H1 (cell line): ENCODE measurements at regions not wholly inside any gene's neighbourhood (a gene's known extent, or its start where the extent isn't known, plus 50 kb on each side); places are given as distances from the start of the nearest gene placed in this dataset.

ENCODE experiments used
- CTCF ChIA-PET: fragments of 300-600 bp; sonication (Branson Sonifier 250); formaldehyde crosslinking; loops from one replicate; lab custom pipeline; 2021; ENCODE audit not compliant: partially characterized antibody; lab: Charles Lee
- POLR2A ChIA-PET: fragments of 300-600 bp; sonication (Branson Sonifier 250); formaldehyde crosslinking; loops from one replicate; lab custom pipeline; 2021; ENCODE audit warnings: inconsistent platforms; ENCODE audit not compliant: partially characterized antibody; lab: Charles Lee
- DNase-seq, 2 experiments: peaks; one replicate each; pipeline versions ENCODE4 v3.0.0 to v3.0.0-alpha.2; 2010 to 2022; ENCODE audit warnings: low spot score in 2 of 2, low read depth in 1 of 2, mixed read lengths in 1 of 2
- FAIRE-seq: peaks from 2 replicates; lab custom pipeline; 2011; peaks lifted over from hg19 to GRCh38; lab: Jason Lieb, UNC
- H2AFZ ChIP-seq: 2 replicates; pipeline ENCODE4 v1.8.1; 2012; ENCODE audit warnings: low read length, inconsistent platforms
- H2AK5ac ChIP-seq: 2 replicates; pipeline ENCODE4 v1.6.1; 2013; ENCODE audit warnings: low read depth, low read length
- H2BK120ac ChIP-seq: replicated peaks from 2 replicates; pipeline ENCODE3; 2013; ENCODE audit warnings: low read depth, low read length, inconsistent platforms
- H2BK12ac ChIP-seq: 2 replicates; pipeline ENCODE4 v1.6.1; 2013; ENCODE audit warnings: low read depth, low read length
- H2BK15ac ChIP-seq: 2 replicates; pipeline ENCODE4 v1.6.1; 2013; ENCODE audit warnings: low read length
- H2BK20ac ChIP-seq: 2 replicates; pipeline ENCODE4 v1.6.1; 2013; ENCODE audit warnings: low read length
- H2BK5ac ChIP-seq: 2 replicates; pipeline ENCODE4 v1.6.1; 2013; ENCODE audit warnings: low read depth, low read length
- H3K14ac ChIP-seq: 2 replicates; pipeline ENCODE4 v1.6.1; 2013; ENCODE audit warnings: inconsistent platforms; ENCODE audit not compliant: insufficient read length
- H3K18ac ChIP-seq: 2 replicates; pipeline ENCODE4 v1.6.1; 2013; ENCODE audit warnings: low read length; ENCODE audit errors: extremely low read depth
- H3K23ac ChIP-seq: 2 replicates; pipeline ENCODE4 v1.6.1; 2013; ENCODE audit warnings: inconsistent platforms; ENCODE audit not compliant: insufficient read length
- H3K23me2 ChIP-seq: 2 replicates; pipeline ENCODE4 v1.6.1; 2013; ENCODE audit warnings: low read depth, low read length
- H3K27ac ChIP-seq: 2 replicates; pipeline ENCODE4 v1.6.1; 2011; ENCODE audit warnings: low read depth, low read length, inconsistent platforms
- H3K27me3 ChIP-seq, 4 experiments: replicated peaks in 1 of 4; 1 replicate in 1 of 4; 2 replicates in 3 of 4; pipeline versions ENCODE4 v1.6.1 to v1.8.1; 2011 to 2013; ENCODE audit warnings: low read length in 3 of 4, mild to moderate bottlenecking in 3 of 4, inconsistent platforms in 2 of 4, mixed read lengths in 2 of 4, moderate library complexity in 1 of 4; ENCODE audit not compliant: control insufficient read depth in 3 of 4, insufficient read depth in 3 of 4; ENCODE audit errors: extremely low read depth in 1 of 4
- H3K36me3 ChIP-seq, 4 experiments: 2 replicates each; pipeline versions ENCODE4 v1.6.1 to v1.8.1; 2011 to 2013; ENCODE audit warnings: mild to moderate bottlenecking in 4 of 4, low read length in 3 of 4, moderate library complexity in 2 of 4, control low read depth in 1 of 4, inconsistent platforms in 1 of 4; ENCODE audit not compliant: insufficient read depth in 4 of 4, control insufficient read depth in 2 of 4
- H3K4ac ChIP-seq: replicated peaks from 2 replicates; pipeline ENCODE3; 2013; ENCODE audit warnings: low read length, low read depth, mixed read lengths, inconsistent platforms; ENCODE audit not compliant: insufficient read length
- H3K4me1 ChIP-seq, 4 experiments: replicated peaks in 1 of 4; 1 replicate in 1 of 4; 2 replicates in 3 of 4; pipeline versions ENCODE4 v1.6.1 to v1.8.1; 2011 to 2013; ENCODE audit warnings: low read length in 3 of 4, inconsistent platforms in 2 of 4, mixed read lengths in 1 of 4; ENCODE audit not compliant: insufficient read depth in 4 of 4, control insufficient read depth in 3 of 4
- H3K4me2 ChIP-seq, 2 experiments: 2 replicates each; pipeline versions ENCODE4 v1.6.1 to v1.8.1; 2011 to 2013; ENCODE audit warnings: low read depth in 2 of 2, low read length in 2 of 2, control low read depth in 1 of 2, inconsistent platforms in 1 of 2, mild to moderate bottlenecking in 1 of 2; ENCODE audit not compliant: insufficient read depth in 1 of 2
- H3K4me3 ChIP-seq, 4 experiments: fragments of 200-600, 300-600 bp in 1 of 4; sonication (generic), shearing (Covaris generic), sonication (Bioruptor Twin) in 1 of 4; 2 replicates each; pipeline versions ENCODE4 v1.5.1 to v1.8.1; 2011 to 2016; ENCODE audit warnings: low read length in 4 of 4, low read depth in 3 of 4, control low read depth in 2 of 4, inconsistent platforms in 2 of 4, mild to moderate bottlenecking in 2 of 4, mixed read lengths in 1 of 4, moderate library complexity in 1 of 4; ENCODE audit not compliant: insufficient read depth in 2 of 4; ENCODE audit errors: extremely low read depth in 1 of 4
- H3K56ac ChIP-seq: replicated peaks from 2 replicates; pipeline ENCODE3; 2013; ENCODE audit warnings: low read depth, mild to moderate bottlenecking, mixed read lengths, low read length, inconsistent platforms; ENCODE audit not compliant: insufficient read length
- H3K79me1 ChIP-seq: 2 replicates; pipeline ENCODE4 v1.6.1; 2013; ENCODE audit warnings: low read depth, low read length, control low read depth
- H3K79me2 ChIP-seq, 2 experiments: 2 replicates each; pipeline versions ENCODE4 v1.6.1 to v1.8.1; 2012 to 2013; ENCODE audit warnings: low read length in 2 of 2, mild to moderate bottlenecking in 2 of 2, inconsistent platforms in 1 of 2; ENCODE audit not compliant: insufficient read depth in 2 of 2, control insufficient read depth in 1 of 2
- H3K9ac ChIP-seq, 4 experiments: replicated peaks in 1 of 4; 1 replicate in 1 of 4; 2 replicates in 3 of 4; pipeline versions ENCODE4 v1.6.1 to v1.8.1; 2011 to 2013; ENCODE audit warnings: low read depth in 3 of 4, low read length in 3 of 4, control low read depth in 2 of 4, mild to moderate bottlenecking in 2 of 4, moderate library complexity in 2 of 4, inconsistent platforms in 1 of 4; ENCODE audit errors: extremely low read depth in 1 of 4
- H3K9me3 ChIP-seq, 2 experiments: 2 replicates each; pipeline versions ENCODE4 v1.6.1 to v1.8.1; 2012 to 2013; ENCODE audit warnings: mild to moderate bottlenecking in 2 of 2, moderate library complexity in 2 of 2, control low read depth in 1 of 2, inconsistent platforms in 1 of 2, low read depth in 1 of 2, low read length in 1 of 2, mixed read lengths in 1 of 2; ENCODE audit not compliant: insufficient read depth in 2 of 2
- H4K20me1 ChIP-seq, 2 experiments: replicated peaks in 1 of 2; 2 replicates each; pipeline versions ENCODE3 to v1.8.1; 2011 to 2013; ENCODE audit warnings: inconsistent platforms in 2 of 2, low read length in 2 of 2, mild to moderate bottlenecking in 1 of 2; ENCODE audit not compliant: insufficient read depth in 2 of 2, control insufficient read depth in 1 of 2
- H4K5ac ChIP-seq: 2 replicates; pipeline ENCODE4 v1.6.1; 2013; ENCODE audit warnings: low read length, low read depth, mixed read lengths, inconsistent platforms; ENCODE audit not compliant: insufficient read length
- H4K8ac ChIP-seq: 2 replicates; pipeline ENCODE4 v1.8.0; 2013; ENCODE audit warnings: mild to moderate bottlenecking, moderate library complexity, low read length, inconsistent platforms; ENCODE audit not compliant: insufficient read depth; ENCODE audit errors: extremely low read depth
- H4K91ac ChIP-seq: replicated peaks from 2 replicates; pipeline ENCODE3; 2013; ENCODE audit warnings: low read length, mixed read lengths, inconsistent platforms; ENCODE audit not compliant: insufficient read length
- CBX5 ChIP-seq: fragments of 300-800, 300-1000 bp; sonication (generic); IDR thresholded peaks from 2 replicates; pipeline ENCODE4 v1.7.1; 2016; ENCODE audit warnings: antibody characterized with exemption, low read length, low read depth
- CBX8 ChIP-seq: fragments of 300-800, 300-1000 bp; sonication (generic); IDR thresholded peaks from 2 replicates; pipeline ENCODE4 v1.7.1; 2016; ENCODE audit warnings: low read depth, low read length, borderline replicate concordance
- GABPA ChIP-seq: IDR thresholded peaks from 2 replicates; pipeline ENCODE4 v1.6.1; 2011; ENCODE audit warnings: mild to moderate bottlenecking, low read length, moderate library complexity, borderline replicate concordance; ENCODE audit not compliant: insufficient read depth
- RNF2 ChIP-seq: fragments of 200-900, 300-1000 bp; sonication (generic); IDR thresholded peaks from 2 replicates; pipeline ENCODE4 v1.7.1; 2016; ENCODE audit warnings: borderline replicate concordance, low read depth, mild to moderate bottlenecking, antibody characterized with exemption, low read length; ENCODE audit not compliant: poor library complexity, severe bottlenecking; ENCODE audit errors: missing control alignments
- SUZ12 ChIP-seq: fragments of 200-600 bp; sonication (generic); IDR thresholded peaks from 2 replicates; pipeline ENCODE4 v1.6.1; 2012; ENCODE audit warnings: mild to moderate bottlenecking, inconsistent platforms, low read length, moderate library complexity, mixed read lengths
- WGBS, 2 experiments: shearing (Covaris generic) in 1 of 2; methylation state at CpG; one replicate each; pipeline versions ENCODE4 v1.1.6 to v1.1.7; 2013 to 2015; ENCODE audit warnings: low lambda C conversion rate in 2 of 2, mixed read lengths in 2 of 2, inconsistent platforms in 1 of 2, low coverage in 1 of 2, missing lambda C conversion rate in 1 of 2; ENCODE audit not compliant: insufficient replicate concordance in 2 of 2, insufficient coverage in 1 of 2, insufficient read length in 1 of 2; ENCODE audit errors: extremely low coverage in 1 of 2, missing lambda C conversion rate in 1 of 2; 5-methylcytosine and 5-hydroxymethylcytosine counted together
- TF ChIP-seq, protein P1 (sequence below): IDR thresholded peaks from 2 replicates; pipeline ENCODE4 v1.6.1; 2011; ENCODE audit warnings: low read length, improper control_type of control experiment
- TF ChIP-seq, protein P2 (sequence below): IDR thresholded peaks from 2 replicates; pipeline ENCODE4 v1.6.1; 2012; ENCODE audit warnings: inconsistent platforms
- TF ChIP-seq, protein P3 (sequence below): IDR thresholded peaks from 2 replicates; pipeline ENCODE4 v1.6.1; 2012; ENCODE audit warnings: inconsistent platforms
- TF ChIP-seq, protein P4 (sequence below), 3 experiments: IDR thresholded peaks; 1 replicate in 2 of 3; 2 replicates in 1 of 3; pipeline versions ENCODE4 v1.5.1 to v1.6.1; 2011; ENCODE audit warnings: low read length in 3 of 3, mild to moderate bottlenecking in 3 of 3, inconsistent platforms in 2 of 3, low read depth in 1 of 3, moderate library complexity in 1 of 3; ENCODE audit not compliant: insufficient read depth in 1 of 3; ENCODE audit errors: control extremely low read depth in 1 of 3

DNA sequence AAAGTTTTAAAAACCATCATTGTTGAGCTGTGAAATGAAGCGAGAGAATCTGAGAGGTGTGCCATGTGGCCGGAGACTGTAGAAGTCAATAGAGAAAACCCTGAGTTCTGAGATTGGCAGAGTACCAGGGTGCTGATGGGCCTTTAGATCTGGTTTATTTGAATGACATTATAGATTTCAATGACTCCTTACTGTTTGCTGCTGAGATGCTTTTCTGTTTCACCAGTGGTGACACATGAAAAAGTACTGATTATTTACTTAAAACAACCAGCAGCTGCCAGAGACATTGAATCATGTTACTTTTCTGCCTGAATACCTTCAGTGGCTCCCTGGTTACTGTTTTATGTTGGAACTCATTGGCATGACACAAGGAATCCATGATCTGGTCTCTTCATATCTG, 602.7 kb upstream of the ZNF804A start:
- no peak overlapping the region for H3K56ac ChIP-seq
- WGBS, 2 experiments: 82% methylated on average over 2 of the region's 2 CpGs; no CpG with 5 or more reads in 1 of the 2 experiments
- H4K91ac ChIP-seq: no peak overlapping the region
- peaks cover 0 to 9% (median 3%) of the 10 kb centered on the region in 4 experiments; a peak in 2 of 7 replicates for H3K4me1 ChIP-seq
- H3K23ac ChIP-seq: no peak overlapping the region
- no peaks in the 10 kb centered on the region for H3K27me3 ChIP-seq
- no peak overlapping the region for H4K5ac ChIP-seq
- H3K18ac ChIP-seq: no peak overlapping the region
- FAIRE-seq: no peak
- no peaks in the 10 kb centered on the region for H3K79me1 ChIP-seq
- H2BK15ac ChIP-seq: no peak overlapping the region
- H2AFZ ChIP-seq: no peak overlapping the region
- H4K8ac ChIP-seq: no peak overlapping the region
- H3K9me3 ChIP-seq: no peaks in the 10 kb centered on the region
- CTCF ChIA-PET: no interaction called here
- H2BK5ac ChIP-seq: no peak overlapping the region
- no peak overlapping the region for H3K4ac ChIP-seq
- POLR2A ChIA-PET: no interaction called here
- no peak overlapping the region for H3K4me3 ChIP-seq
- H3K9ac ChIP-seq: no peak overlapping the region
- no peaks in the 10 kb centered on the region for H3K79me2 ChIP-seq
- H2BK12ac ChIP-seq: no peak overlapping the region
- H2AK5ac ChIP-seq: no peak overlapping the region
- DNase-seq: no peak
- no peak overlapping the region for H3K14ac ChIP-seq
- no peak overlapping the region for H3K27ac ChIP-seq
- no peaks in the 10 kb centered on the region for H4K20me1 ChIP-seq
- H3K36me3 ChIP-seq: no peaks in the 10 kb centered on the region
- no peaks in the 10 kb centered on the region for H3K23me2 ChIP-seq
- no peak overlapping the region for H2BK20ac ChIP-seq
- no peak overlapping the region for H2BK120ac ChIP-seq
- H3K4me2 ChIP-seq: no peak overlapping the region
- TF ChIP-seq, protein P1, sequence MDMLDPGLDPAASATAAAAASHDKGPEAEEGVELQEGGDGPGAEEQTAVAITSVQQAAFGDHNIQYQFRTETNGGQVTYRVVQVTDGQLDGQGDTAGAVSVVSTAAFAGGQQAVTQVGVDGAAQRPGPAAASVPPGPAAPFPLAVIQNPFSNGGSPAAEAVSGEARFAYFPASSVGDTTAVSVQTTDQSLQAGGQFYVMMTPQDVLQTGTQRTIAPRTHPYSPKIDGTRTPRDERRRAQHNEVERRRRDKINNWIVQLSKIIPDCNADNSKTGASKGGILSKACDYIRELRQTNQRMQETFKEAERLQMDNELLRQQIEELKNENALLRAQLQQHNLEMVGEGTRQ: no peak
- TF ChIP-seq CBX8: no peak
- no peak for TF ChIP-seq GABPA
- TF ChIP-seq, protein P2, sequence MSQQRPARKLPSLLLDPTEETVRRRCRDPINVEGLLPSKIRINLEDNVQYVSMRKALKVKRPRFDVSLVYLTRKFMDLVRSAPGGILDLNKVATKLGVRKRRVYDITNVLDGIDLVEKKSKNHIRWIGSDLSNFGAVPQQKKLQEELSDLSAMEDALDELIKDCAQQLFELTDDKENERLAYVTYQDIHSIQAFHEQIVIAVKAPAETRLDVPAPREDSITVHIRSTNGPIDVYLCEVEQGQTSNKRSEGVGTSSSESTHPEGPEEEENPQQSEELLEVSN: no peak
- TF ChIP-seq, protein P3, sequence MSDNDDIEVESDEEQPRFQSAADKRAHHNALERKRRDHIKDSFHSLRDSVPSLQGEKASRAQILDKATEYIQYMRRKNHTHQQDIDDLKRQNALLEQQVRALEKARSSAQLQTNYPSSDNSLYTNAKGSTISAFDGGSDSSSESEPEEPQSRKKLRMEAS: no peak
- TF ChIP-seq, protein P4, sequence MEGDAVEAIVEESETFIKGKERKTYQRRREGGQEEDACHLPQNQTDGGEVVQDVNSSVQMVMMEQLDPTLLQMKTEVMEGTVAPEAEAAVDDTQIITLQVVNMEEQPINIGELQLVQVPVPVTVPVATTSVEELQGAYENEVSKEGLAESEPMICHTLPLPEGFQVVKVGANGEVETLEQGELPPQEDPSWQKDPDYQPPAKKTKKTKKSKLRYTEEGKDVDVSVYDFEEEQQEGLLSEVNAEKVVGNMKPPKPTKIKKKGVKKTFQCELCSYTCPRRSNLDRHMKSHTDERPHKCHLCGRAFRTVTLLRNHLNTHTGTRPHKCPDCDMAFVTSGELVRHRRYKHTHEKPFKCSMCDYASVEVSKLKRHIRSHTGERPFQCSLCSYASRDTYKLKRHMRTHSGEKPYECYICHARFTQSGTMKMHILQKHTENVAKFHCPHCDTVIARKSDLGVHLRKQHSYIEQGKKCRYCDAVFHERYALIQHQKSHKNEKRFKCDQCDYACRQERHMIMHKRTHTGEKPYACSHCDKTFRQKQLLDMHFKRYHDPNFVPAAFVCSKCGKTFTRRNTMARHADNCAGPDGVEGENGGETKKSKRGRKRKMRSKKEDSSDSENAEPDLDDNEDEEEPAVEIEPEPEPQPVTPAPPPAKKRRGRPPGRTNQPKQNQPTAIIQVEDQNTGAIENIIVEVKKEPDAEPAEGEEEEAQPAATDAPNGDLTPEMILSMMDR (IDR thresholded peaks at IDR 0.05; ENCODE audit: control extremely low read depth in 1 of 3, insufficient read depth in 1 of 3, low read depth in 1 of 3, low read length in 3 of 3): no peak
- no peak for TF ChIP-seq RNF2
- TF ChIP-seq SUZ12: no peak
- TF ChIP-seq CBX5: no peak
